Breast epithelium (tissue), 3 donors: ENCODE measurements at regions not wholly inside any gene's neighbourhood (a gene's known extent, or its start where the extent isn't known, plus 50 kb on each side); places are given as distances from the start of the nearest gene placed in this dataset.

Source experiments
- CTCF ChIP-seq, 3 donors: fragments of 450-650 bp; IDR thresholded peaks; one replicate each; pipeline ENCODE4 v1.5.1; 2016 to 2017; ENCODE audit warnings: antibody characterized with exemption in 3 of 3, mild to moderate bottlenecking in 3 of 3, moderate library complexity in 3 of 3
- POLR2A ChIP-seq: fragments of 450-650 bp; IDR thresholded peaks from one replicate; pipeline ENCODE4 v1.6.1; 2016; ENCODE audit warnings: antibody characterized with exemption, mild to moderate bottlenecking, moderate library complexity
- POLR2AphosphoS5 ChIP-seq, 3 donors: sonication (generic); formaldehyde crosslinking; IDR thresholded peaks; one replicate each; pipeline ENCODE4 v1.6.1; 2017; ENCODE audit warnings: antibody characterized with exemption in 3 of 3

DNA sequence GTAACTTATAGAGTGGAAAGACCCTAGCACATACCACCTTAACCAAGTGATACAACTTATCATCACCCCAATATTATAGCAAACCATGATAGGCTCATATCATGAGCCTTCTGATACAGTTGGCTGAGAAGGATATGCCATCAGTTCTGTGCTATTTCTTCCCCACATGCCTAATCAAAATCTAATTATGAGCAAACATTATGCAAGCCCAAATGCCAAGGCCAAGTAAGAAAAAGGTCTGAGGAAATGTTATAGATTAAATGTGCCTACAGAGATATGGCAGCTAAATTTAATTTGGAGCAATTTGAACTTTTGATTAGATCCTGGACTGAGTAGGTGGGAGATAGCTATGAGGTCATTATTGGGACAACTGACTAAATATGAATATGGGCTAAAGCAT lies 225.9 kb upstream of the PMFBP1 start:
- no peak for TF ChIP-seq CTCF (IDR thresholded peaks at IDR 0.05)
- no peak for TF ChIP-seq POLR2AphosphoS5 (IDR thresholded peaks at IDR 0.05)
- TF ChIP-seq POLR2A = no peak
